ENCODE measurements at regions not wholly inside any gene's neighbourhood (a gene's known extent, or its start where the extent isn't known, plus 50 kb on each side); places are given as distances from the start of the nearest gene placed in this dataset.

- H3K9me3 ChIP-seq, result no peaks in the 10 kb centered on the region
- H3K4me3 ChIP-seq, result no peak overlapping the region
- no peaks in the 10 kb centered on the region for H3K4me1 ChIP-seq
- no peaks in the 10 kb centered on the region for H3K27me3 ChIP-seq
- H3K36me3 ChIP-seq, result no peaks in the 10 kb centered on the region
- intact Hi-C loops (cut with DNase I), result no loop called here
- no peak for TF ChIP-seq CTCF (IDR thresholded peaks at IDR 0.05)
- DNase-seq (ENCODE audit: low spot score in 2 of 2), result no peak
- no peak overlapping the region for H3K27ac ChIP-seq
These were observed 1485.3 kb upstream of the MIR17HG start for GRCh38 chr13:89862011-89862690.

GRCh38 chr13:89862691-89863036 lies 1484.8 kb upstream of the MIR17HG start:
- no peaks in the 10 kb centered on the region for H3K36me3 ChIP-seq
- H3K9me3 ChIP-seq, result no peaks in the 10 kb centered on the region
- no peaks in the 10 kb centered on the region for H3K4me1 ChIP-seq
- H3K27ac ChIP-seq, result no peak overlapping the region
- no peak for TF ChIP-seq CTCF (IDR thresholded peaks at IDR 0.05)
- no peak overlapping the region for H3K4me3 ChIP-seq
- H3K27me3 ChIP-seq, result no peaks in the 10 kb centered on the region
- intact Hi-C loops (cut with DNase I), result no loop called here
- no peak for DNase-seq (ENCODE audit: low spot score in 2 of 2)

- no peak for DNase-seq (ENCODE audit: low spot score in 2 of 2)
- no peaks in the 10 kb centered on the region for H3K4me1 ChIP-seq
- no peaks in the 10 kb centered on the region for H3K27me3 ChIP-seq
- no peak overlapping the region for H3K4me3 ChIP-seq
- H3K27ac ChIP-seq, result no peak overlapping the region
- intact Hi-C loops (cut with DNase I), result no loop called here
- H3K36me3 ChIP-seq, result no peaks in the 10 kb centered on the region
- no peaks in the 10 kb centered on the region for H3K9me3 ChIP-seq
- TF ChIP-seq CTCF (IDR thresholded peaks at IDR 0.05), result no peak
These were observed 1482.1 kb upstream of the MIR17HG start for GRCh38 chr13:89865164-89866064.

- H3K4me3 ChIP-seq, result no peak overlapping the region
- no peaks in the 10 kb centered on the region for H3K4me1 ChIP-seq
- no peaks in the 10 kb centered on the region for H3K36me3 ChIP-seq
- DNase-seq (ENCODE audit: low spot score in 2 of 2), result no peak
- intact Hi-C loops (cut with DNase I), result no loop called here
- TF ChIP-seq CTCF (IDR thresholded peaks at IDR 0.05), result no peak
- no peak overlapping the region for H3K27ac ChIP-seq
- H3K9me3 ChIP-seq, result no peaks in the 10 kb centered on the region
- no peaks in the 10 kb centered on the region for H3K27me3 ChIP-seq
These were observed 1478.2 kb upstream of the MIR17HG start for GRCh38 chr13:89869312-89869711.

GRCh38 chr13:89878904-89879303 lies 1468.6 kb upstream of the MIR17HG start:
- no peak overlapping the region for H3K27ac ChIP-seq
- DNase-seq (ENCODE audit: low spot score in 2 of 2), result no peak
- no peak overlapping the region for H3K4me3 ChIP-seq
- H3K9me3 ChIP-seq, result no peaks in the 10 kb centered on the region
- no peak for TF ChIP-seq CTCF (IDR thresholded peaks at IDR 0.05)
- H3K27me3 ChIP-seq, result no peaks in the 10 kb centered on the region
- intact Hi-C loops (cut with DNase I), result no loop called here
- H3K4me1 ChIP-seq, result no peaks in the 10 kb centered on the region
- no peaks in the 10 kb centered on the region for H3K36me3 ChIP-seq
